22Rv1 (cell line): ENCODE measurements at regions not wholly inside any gene's neighbourhood (a gene's known extent, or its start where the extent isn't known, plus 50 kb on each side); places are given as distances from the start of the nearest gene placed in this dataset.

ENCODE experiments used
- ZFX ChIP-seq: fragments of 450-650 bp; IDR thresholded peaks from 2 replicates; pipeline ENCODE4 v1.6.1; 2017; ENCODE audit warnings: antibody characterized with exemption, borderline replicate concordance
- TF ChIP-seq, protein P1 (sequence below): fragments of 450-650 bp; IDR thresholded peaks from 2 replicates; pipeline ENCODE4 v1.5.1; 2017; ENCODE audit warnings: mild to moderate bottlenecking

DNA sequence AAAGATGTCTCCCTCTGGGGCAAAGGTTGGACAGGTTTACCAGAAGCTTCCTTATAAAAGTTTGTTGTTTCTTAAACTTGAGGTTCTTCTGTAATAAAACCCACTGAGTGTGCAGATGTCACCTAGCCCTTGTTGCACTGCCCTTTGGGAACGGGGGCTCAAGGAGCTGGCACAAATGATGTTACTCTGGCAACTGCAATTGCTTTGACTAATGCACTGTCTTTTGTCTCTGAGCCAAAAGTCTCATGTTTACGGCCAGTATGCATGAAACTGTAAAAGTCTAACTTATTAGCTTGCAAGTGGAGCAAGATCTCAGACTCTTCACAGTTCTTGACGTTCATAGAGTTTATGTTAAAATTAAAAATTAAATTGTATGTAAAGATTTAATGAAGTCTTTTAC lies 655.7 kb downstream of the EPHA7 start:
- TF ChIP-seq, protein P1, sequence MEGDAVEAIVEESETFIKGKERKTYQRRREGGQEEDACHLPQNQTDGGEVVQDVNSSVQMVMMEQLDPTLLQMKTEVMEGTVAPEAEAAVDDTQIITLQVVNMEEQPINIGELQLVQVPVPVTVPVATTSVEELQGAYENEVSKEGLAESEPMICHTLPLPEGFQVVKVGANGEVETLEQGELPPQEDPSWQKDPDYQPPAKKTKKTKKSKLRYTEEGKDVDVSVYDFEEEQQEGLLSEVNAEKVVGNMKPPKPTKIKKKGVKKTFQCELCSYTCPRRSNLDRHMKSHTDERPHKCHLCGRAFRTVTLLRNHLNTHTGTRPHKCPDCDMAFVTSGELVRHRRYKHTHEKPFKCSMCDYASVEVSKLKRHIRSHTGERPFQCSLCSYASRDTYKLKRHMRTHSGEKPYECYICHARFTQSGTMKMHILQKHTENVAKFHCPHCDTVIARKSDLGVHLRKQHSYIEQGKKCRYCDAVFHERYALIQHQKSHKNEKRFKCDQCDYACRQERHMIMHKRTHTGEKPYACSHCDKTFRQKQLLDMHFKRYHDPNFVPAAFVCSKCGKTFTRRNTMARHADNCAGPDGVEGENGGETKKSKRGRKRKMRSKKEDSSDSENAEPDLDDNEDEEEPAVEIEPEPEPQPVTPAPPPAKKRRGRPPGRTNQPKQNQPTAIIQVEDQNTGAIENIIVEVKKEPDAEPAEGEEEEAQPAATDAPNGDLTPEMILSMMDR: no peak
- no peak for TF ChIP-seq ZFX
